Transverse colon (tissue), 4 donors: ENCODE measurements at regions not wholly inside any gene's neighbourhood (a gene's known extent, or its start where the extent isn't known, plus 50 kb on each side); places are given as distances from the start of the nearest gene placed in this dataset.

Experiments
- DNase-seq: peaks from one replicate; pipeline ENCODE4 v3.0.0-alpha.2; 2019
- H3K27ac ChIP-seq, 4 donors: fragments of 200-600 bp; sonication (generic); 2 replicates each; pipeline ENCODE4 v1.5.1; 2016 to 2018; ENCODE audit warnings: inconsistent platforms in 4 of 4
- H3K27me3 ChIP-seq: fragments of 200-600 bp; sonication (generic); 2 replicates; pipeline ENCODE4 v1.5.1; 2017; ENCODE audit warnings: inconsistent platforms
- H3K36me3 ChIP-seq, 4 donors: fragments of 200-600 bp; sonication (generic); 2 replicates each; pipeline ENCODE4 v1.5.1; 2017 to 2019; ENCODE audit warnings: inconsistent platforms in 4 of 4
- H3K4me1 ChIP-seq, 4 donors: fragments of 200-600 bp; sonication (generic); 2 replicates each; pipeline ENCODE4 v1.5.1; 2017 to 2020; ENCODE audit warnings: inconsistent platforms in 4 of 4
- H3K4me3 ChIP-seq, 4 donors: fragments of 200-600 bp; sonication (generic); 1 replicate in 1 of 4; 2 replicates in 3 of 4; pipeline versions ENCODE4 v1.5.1 to v1.6.1; 2017 to 2019; ENCODE audit warnings: inconsistent platforms in 4 of 4
- H3K9me3 ChIP-seq, 2 donors: fragments of 200-600 bp; sonication (generic); 2 replicates each; pipeline ENCODE4 v1.5.1; 2017 to 2019; ENCODE audit warnings: inconsistent platforms in 2 of 2
- EP300 ChIP-seq: sonication (generic); formaldehyde crosslinking; IDR thresholded peaks from one replicate; pipeline ENCODE4 v1.6.1; 2017; ENCODE audit warnings: antibody characterized with exemption, low read depth
- POLR2A ChIP-seq: fragments of 450-650 bp; IDR thresholded peaks from one replicate; pipeline ENCODE4 v1.6.1; 2016; ENCODE audit warnings: antibody characterized with exemption, mild to moderate bottlenecking, moderate library complexity
- POLR2AphosphoS5 ChIP-seq, 3 donors: sonication (generic); formaldehyde crosslinking; IDR thresholded peaks; one replicate each; pipeline ENCODE4 v1.6.1; 2016; ENCODE audit warnings: antibody characterized with exemption in 3 of 3
- WGBS, 2 donors: methylation state at CpG; one replicate each; pipeline ENCODE4 v1.1.5; 2018; ENCODE audit warnings: low coverage in 1 of 2; 5-methylcytosine and 5-hydroxymethylcytosine counted together
- in situ Hi-C, 4 donors: fragments of 200-750 bp; cut with MboI; loops; one replicate each; pipeline versions ENCODE4 v1.15.0 to v1.15.1; 2017; ENCODE audit warnings: low sequenced_read_pairs in 3 of 4, low pct_ligation_motif_present in 1 of 4, low pct_unique_long_range_greater_than_20kb in 1 of 4
- intact Hi-C: fragments of 100-400 bp; cut with DNase I; formaldehyde crosslinking; loops from one replicate; pipeline ENCODE4 v1.15.1; 2023; ENCODE audit warnings: low total_unique reads
- TF ChIP-seq, protein P1 (sequence below), 5 experiments: fragments of 200-600 bp in 3 of 5; fragments of 450-650 bp in 2 of 5; sonication (generic) in 3 of 5; IDR thresholded peaks; 1 replicate in 2 of 5; 2 replicates in 3 of 5; pipeline ENCODE4 v1.5.1; 2016 to 2017; ENCODE audit warnings: antibody characterized with exemption in 5 of 5, inconsistent platforms in 3 of 5, mild to moderate bottlenecking in 2 of 5, moderate library complexity in 1 of 5

DNA sequence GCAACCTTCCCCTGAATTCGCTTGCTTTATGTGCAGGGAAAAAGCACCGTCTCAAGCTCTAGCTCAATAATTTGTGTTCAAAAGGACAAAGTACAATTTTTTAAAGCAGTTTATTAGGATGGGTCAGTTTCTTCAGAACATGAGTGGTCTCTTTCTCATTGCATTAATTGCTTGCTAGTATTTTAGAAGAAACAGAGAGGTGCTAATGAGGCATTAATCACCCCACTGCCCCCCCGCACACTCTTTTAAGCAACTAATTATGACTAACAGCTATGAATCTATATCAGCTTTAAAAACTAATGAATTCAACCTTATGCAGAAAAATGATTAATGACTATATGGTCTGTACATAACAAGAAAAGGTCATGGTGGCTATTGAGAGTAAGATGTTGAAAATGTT is 262.1 kb upstream of the ST6GAL2 start:
- intact Hi-C loops: no loop called here
- H3K27me3 ChIP-seq: no peaks in the 10 kb centered on the region
- TF ChIP-seq, protein P1, sequence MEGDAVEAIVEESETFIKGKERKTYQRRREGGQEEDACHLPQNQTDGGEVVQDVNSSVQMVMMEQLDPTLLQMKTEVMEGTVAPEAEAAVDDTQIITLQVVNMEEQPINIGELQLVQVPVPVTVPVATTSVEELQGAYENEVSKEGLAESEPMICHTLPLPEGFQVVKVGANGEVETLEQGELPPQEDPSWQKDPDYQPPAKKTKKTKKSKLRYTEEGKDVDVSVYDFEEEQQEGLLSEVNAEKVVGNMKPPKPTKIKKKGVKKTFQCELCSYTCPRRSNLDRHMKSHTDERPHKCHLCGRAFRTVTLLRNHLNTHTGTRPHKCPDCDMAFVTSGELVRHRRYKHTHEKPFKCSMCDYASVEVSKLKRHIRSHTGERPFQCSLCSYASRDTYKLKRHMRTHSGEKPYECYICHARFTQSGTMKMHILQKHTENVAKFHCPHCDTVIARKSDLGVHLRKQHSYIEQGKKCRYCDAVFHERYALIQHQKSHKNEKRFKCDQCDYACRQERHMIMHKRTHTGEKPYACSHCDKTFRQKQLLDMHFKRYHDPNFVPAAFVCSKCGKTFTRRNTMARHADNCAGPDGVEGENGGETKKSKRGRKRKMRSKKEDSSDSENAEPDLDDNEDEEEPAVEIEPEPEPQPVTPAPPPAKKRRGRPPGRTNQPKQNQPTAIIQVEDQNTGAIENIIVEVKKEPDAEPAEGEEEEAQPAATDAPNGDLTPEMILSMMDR (IDR thresholded peaks at IDR 0.05): no peak
- no peak for TF ChIP-seq POLR2AphosphoS5 (IDR thresholded peaks at IDR 0.05)
- TF ChIP-seq EP300: no peak
- no peak for TF ChIP-seq POLR2A
- H3K27ac ChIP-seq: no peak overlapping the region
- no peaks in the 10 kb centered on the region for H3K36me3 ChIP-seq
- no peak overlapping the region for H3K4me3 ChIP-seq
- WGBS, 2 donors: 87 to 91% methylated on average over 3 of the region's 3 CpGs
- in situ Hi-C loops: no loop called here
- H3K4me1 ChIP-seq: no peaks in the 10 kb centered on the region
- no peaks in the 10 kb centered on the region for H3K9me3 ChIP-seq
- no peak for DNase-seq

DNA sequence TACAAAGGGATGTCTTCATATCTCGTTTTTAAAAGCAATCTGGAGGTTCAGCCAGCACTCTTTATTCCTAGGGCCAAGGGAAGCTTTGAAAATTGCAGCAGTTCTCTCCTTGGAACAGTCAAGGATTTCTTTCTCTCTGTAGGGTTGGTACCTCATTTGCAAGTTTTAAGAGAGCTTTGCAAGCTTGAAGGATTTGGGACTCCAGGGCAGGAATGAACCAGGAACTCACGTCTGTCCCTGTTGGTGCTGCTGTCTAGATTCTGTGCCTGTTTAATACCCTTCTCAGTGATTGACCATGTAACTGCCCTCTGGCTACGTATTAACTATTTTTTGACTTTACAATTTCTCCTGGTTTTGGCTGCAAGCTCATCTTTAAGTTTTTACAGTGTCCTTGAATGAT is 262.5 kb upstream of the ST6GAL2 start:
- 44 to 67% methylated on average over 3 of the region's 3 CpGs for WGBS, 2 donors
- in situ Hi-C loops: no loop called here

DNA sequence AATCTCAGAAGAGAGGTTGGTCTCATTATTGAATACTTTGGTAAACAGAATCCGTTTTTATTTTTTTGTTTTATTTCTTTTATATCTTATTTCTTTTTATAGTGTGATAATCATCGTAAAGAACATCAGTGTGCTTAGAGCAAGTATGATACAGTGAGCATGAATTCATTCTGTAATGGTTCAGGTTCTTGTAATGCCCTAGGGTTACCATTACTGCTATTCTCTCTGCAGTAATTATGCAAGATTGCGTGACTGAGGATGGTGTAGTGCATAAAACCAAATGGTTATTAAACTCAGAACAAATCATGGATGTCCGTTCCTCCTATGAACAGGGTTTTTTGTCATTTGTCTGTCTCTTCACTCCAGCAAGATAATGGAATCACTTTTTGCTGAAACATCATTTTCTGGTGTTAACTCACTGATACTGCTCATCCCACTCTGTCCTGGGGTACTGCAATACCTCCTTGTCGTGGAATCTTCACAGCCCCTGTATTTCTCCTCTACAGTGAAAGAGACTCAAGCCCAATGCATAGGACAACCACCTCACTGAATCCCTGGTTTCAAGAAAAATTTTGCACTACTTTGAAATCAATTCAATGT is 274.8 kb upstream of the ST6GAL2 start:
- in situ Hi-C loops: no loop called here
- Histone ChIP-seq H3K36me3 (no peaks in the 10 kb centered on the region), H3K9me3 (no peaks in the 10 kb centered on the region), H3K27ac (no peak overlapping the region), H3K4me1 (no peaks in the 10 kb centered on the region), H3K4me3 (no peak overlapping the region), H3K27me3 (no peaks in the 10 kb centered on the region)
- DNase-seq: no peak
- TF ChIP-seq POLR2AphosphoS5 (IDR thresholded peaks at IDR 0.05): no peak
- no peak for TF ChIP-seq POLR2A
- no peak for TF ChIP-seq EP300
- TF ChIP-seq, protein P1 (IDR thresholded peaks at IDR 0.05): no peak
- intact Hi-C loops: no loop called here
- WGBS, 2 donors: 69 to 82% methylated on average over 5 of the region's 5 CpGs

More for the DNA sequence above, 262.5 kb upstream of the ST6GAL2 start:
- Histone ChIP-seq H3K36me3 (no peaks in the 10 kb centered on the region), H3K27me3 (no peaks in the 10 kb centered on the region), H3K9me3 (no peaks in the 10 kb centered on the region), H3K4me1 (no peaks in the 10 kb centered on the region), H3K27ac (no peak overlapping the region), H3K4me3 (no peak overlapping the region)
- TF ChIP-seq POLR2A (no peak), POLR2AphosphoS5 (IDR thresholded peaks at IDR 0.05) (no peak), EP300 (no peak)
- TF ChIP-seq, protein P1 (IDR thresholded peaks at IDR 0.05): no peak
- DNase-seq: no peak
- intact Hi-C loops: no loop called here

DNA sequence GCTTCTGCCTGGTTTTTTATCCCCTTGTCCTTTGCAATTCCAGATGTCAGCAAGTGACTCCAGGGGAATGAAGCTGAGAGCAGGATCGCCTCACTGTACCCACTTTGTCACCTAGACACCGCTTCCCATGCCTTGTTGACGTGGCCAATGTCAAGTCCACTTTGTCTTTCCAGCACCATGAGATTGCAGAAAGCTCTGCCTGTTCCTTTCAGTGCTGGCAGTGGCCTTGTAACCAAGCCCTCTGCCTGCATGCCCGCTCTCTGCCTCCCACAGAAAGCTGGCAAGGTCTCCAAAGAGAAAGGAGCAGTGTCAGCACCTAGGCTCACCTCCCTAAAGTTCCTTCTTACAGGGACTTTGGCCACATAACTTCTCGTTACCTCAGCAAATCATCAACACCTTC is 282.2 kb upstream of the ST6GAL2 start:
- Histone ChIP-seq H3K36me3 (no peaks in the 10 kb centered on the region), H3K4me1 (no peaks in the 10 kb centered on the region), H3K27ac (no peak overlapping the region), H3K4me3 (no peak overlapping the region), H3K27me3 (no peaks in the 10 kb centered on the region), H3K9me3 (no peaks in the 10 kb centered on the region)
- TF ChIP-seq POLR2A: no peak
- TF ChIP-seq, protein P1 (IDR thresholded peaks at IDR 0.05): no peak
- no peak for TF ChIP-seq EP300
- TF ChIP-seq POLR2AphosphoS5 (IDR thresholded peaks at IDR 0.05): no peak
- intact Hi-C loops (no loop called here), in situ Hi-C loops (no loop called here)
- WGBS, 2 donors: 67 to 84% methylated on average over 4 to 5 of the region's 5 CpGs
- DNase-seq: no peak
